HepG2 (cell line): ENCODE measurements at regions not wholly inside any gene's neighbourhood (a gene's known extent, or its start where the extent isn't known, plus 50 kb on each side); places are given as distances from the start of the nearest gene placed in this dataset.
"Not testable (repeated sequence)": the region's sequence is repeated elsewhere in the genome, so short reads cannot be mapped to it uniquely, and the experiment has no call there.

Experiments
- ATAC-seq: fragments of 200-7000 bp; cut with Tn5 transposase; 3 replicates; pipeline ENCODE4 v1.9.1; 2020; ENCODE audit warnings: mild to moderate bottlenecking, moderate library complexity
- BruUV-seq: library from RNA; stranded (reverse); fragments of 400-500 nt; replicated peaks from 2 replicates; lab custom pipeline; 2021; lab: Mats Ljungman, UMichigan
- CTCF ChIA-PET: fragments of 300-600 bp; formaldehyde crosslinking; extraction: SDS; loops from one replicate; lab custom pipeline; 2021; ENCODE audit warnings: low total read pairs, inconsistent platforms, low intra/inter-chr PET ratio; lab: Yijun Ruan, JAX
- POLR2A ChIA-PET: fragments of 350-600 bp; sonication (Branson Sonifier 250); formaldehyde crosslinking; loops from one replicate; lab custom pipeline; 2020; ENCODE audit warnings: antibody characterized with exemption, inconsistent platforms; lab: Yijun Ruan, JAX
- DNase-seq: peaks from one replicate; pipeline ENCODE4 v3.0.0-alpha.2; 2015; ENCODE audit warnings: low spot score
- FAIRE-seq: peaks from 3 replicates; lab custom pipeline; 2011; peaks lifted over from hg19 to GRCh38; lab: Jason Lieb, UNC
- H2AFZ ChIP-seq: one replicate; pipeline ENCODE4 v1.6.1; 2011; ENCODE audit warnings: low read length, inconsistent platforms
- H3K27ac ChIP-seq: fragments of 300-600 bp; 3 replicates; pipeline ENCODE4 v1.8.0; 2011; ENCODE audit warnings: mixed run types, mild to moderate bottlenecking, mixed read lengths, low read length, inconsistent platforms; ENCODE audit not compliant: insufficient read depth; ENCODE audit errors: extremely low read length
- H3K27me3 ChIP-seq, 2 experiments: fragments of 200-600 bp in 1 of 2; 2 replicates in 1 of 2; 3 replicates in 1 of 2; pipeline versions ENCODE4 v1.6.0 to v1.8.0; 2011; ENCODE audit warnings: low read length in 2 of 2, mild to moderate bottlenecking in 2 of 2, moderate library complexity in 2 of 2, inconsistent platforms in 1 of 2; ENCODE audit not compliant: insufficient read depth in 2 of 2, control insufficient read depth in 1 of 2
- H3K36me3 ChIP-seq, 2 experiments: fragments of 200-600 bp in 1 of 2; replicated peaks in 1 of 2; 2 replicates in 1 of 2; 3 replicates in 1 of 2; pipeline versions ENCODE4 v1.5.1 to v1.8.0; 2011; ENCODE audit warnings: low read length in 2 of 2, inconsistent platforms in 1 of 2; ENCODE audit not compliant: insufficient read depth in 2 of 2, control insufficient read depth in 1 of 2
- H3K4me1 ChIP-seq: 2 replicates; pipeline ENCODE4 v1.5.1; 2012; ENCODE audit warnings: low read length, inconsistent platforms; ENCODE audit not compliant: insufficient read depth
- H3K4me2 ChIP-seq: 2 replicates; pipeline ENCODE4 v1.6.0; 2011; ENCODE audit warnings: low read depth, low read length, inconsistent platforms
- H3K4me3 ChIP-seq, 3 experiments: fragments of 200-600 bp in 1 of 3; sonication (generic), shearing (Covaris generic) in 1 of 3; replicated peaks in 1 of 3; 2 replicates each; pipeline ENCODE4 v1.5.1; 2011 to 2016; ENCODE audit warnings: low read length in 3 of 3, inconsistent platforms in 2 of 3, low read depth in 2 of 3, mild to moderate bottlenecking in 2 of 3, control low read depth in 1 of 3, mixed read lengths in 1 of 3; ENCODE audit not compliant: insufficient read depth in 1 of 3
- H3K79me2 ChIP-seq: one replicate; pipeline ENCODE4 v1.6.1; 2011; ENCODE audit warnings: low read length, inconsistent platforms; ENCODE audit not compliant: insufficient read depth
- H3K9ac ChIP-seq: 2 replicates; pipeline ENCODE4 v1.6.0; 2011; ENCODE audit warnings: mild to moderate bottlenecking, low read depth, low read length, inconsistent platforms; ENCODE audit not compliant: insufficient read depth
- H3K9me3 ChIP-seq: 2 replicates; pipeline ENCODE4 v1.5.1; 2012; ENCODE audit warnings: mild to moderate bottlenecking, low read length
- H4K20me1 ChIP-seq: 2 replicates; pipeline ENCODE4 v1.6.0; 2011; ENCODE audit warnings: inconsistent platforms, mild to moderate bottlenecking, low read length, moderate library complexity; ENCODE audit not compliant: insufficient read depth
- SPEN ChIP-seq: sonication (generic); formaldehyde crosslinking; IDR thresholded peaks from 2 replicates; pipeline ENCODE4 v1.5.1; 2020; ENCODE audit warnings: low read depth, mild to moderate bottlenecking, missing genetic modification reagents
- ZNF350 ChIP-seq: sonication (generic); formaldehyde crosslinking; IDR thresholded peaks from 2 replicates; pipeline ENCODE4 v1.4.0; 2020; ENCODE audit warnings: mild to moderate bottlenecking, low read depth, missing genetic modification reagents, borderline replicate concordance
- ZNF414 ChIP-seq: sonication (generic); formaldehyde crosslinking; IDR thresholded peaks from 2 replicates; pipeline ENCODE4 v1.5.0; 2020; ENCODE audit warnings: missing genetic modification reagents
- ZNF572 ChIP-seq: sonication (generic); formaldehyde crosslinking; IDR thresholded peaks from 2 replicates; pipeline ENCODE4 v1.5.1; 2020; ENCODE audit warnings: mild to moderate bottlenecking, missing genetic modification reagents
- WGBS: methylation state at CpG from one replicate; pipeline ENCODE4 v1.1.6; 2017; ENCODE audit warnings: low lambda C conversion rate; 5-methylcytosine and 5-hydroxymethylcytosine counted together
- in situ Hi-C: cut with HindIII; loops from 2 replicates; pipeline ENCODE4 v1.10.0; 2017; ENCODE audit warnings: low pct_unique_long_range_greater_than_20kb; ENCODE audit not compliant: extremely low pct_ligation_motif_present
- intact Hi-C: fragments of 100-400 bp; cut with micrococcal nuclease; formaldehyde crosslinking; loops from one replicate; pipeline ENCODE4 v1.10.0; 2022; ENCODE audit not compliant: unreplicated experiment

DNA sequence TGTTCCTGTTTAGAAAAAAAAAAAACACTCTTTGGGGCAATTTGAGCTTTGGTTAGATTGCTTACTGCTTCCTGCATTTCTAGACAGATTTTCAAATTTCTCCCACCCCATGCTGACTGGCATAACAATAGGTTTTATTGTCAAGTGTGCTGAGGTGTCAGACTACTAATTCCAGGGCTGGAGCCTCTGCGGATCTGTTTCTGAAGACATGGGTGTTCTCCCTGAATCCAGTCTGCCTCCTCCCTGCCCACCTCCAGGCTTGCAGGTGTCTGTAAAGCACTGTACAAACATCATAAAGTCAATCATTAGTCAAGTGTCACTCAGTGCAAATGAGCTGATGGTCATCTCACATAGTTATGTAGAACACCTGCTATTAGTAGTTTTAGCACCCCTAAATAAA is 292.4 kb downstream of the GATA3 start:
- 0% methylated on average over 1 of the region's 1 CpG for WGBS
- ChIA-PET POLR2A (no interaction called here), CTCF (no interaction called here)
- H3K27ac ChIP-seq: no peak overlapping the region
- H3K9me3 ChIP-seq: no peaks in the 10 kb centered on the region
- H3K4me2 ChIP-seq: no peak overlapping the region
- H4K20me1 ChIP-seq: no peaks in the 10 kb centered on the region
- no peak for TF ChIP-seq ZNF414 (CRISPR knock-in tag)
- no peak for TF ChIP-seq ZNF350
- TF ChIP-seq SPEN (CRISPR knock-in tag): no peak
- no peak for TF ChIP-seq ZNF572 (CRISPR knock-in tag)
- no peak overlapping the region for H3K4me3 ChIP-seq
- H3K9ac ChIP-seq: no peak overlapping the region
- H3K27me3 ChIP-seq: 0 out of 5 replicates have a peak, but pooled peaks cover 0 to 7% of the 10 kb centered on the region in 2 experiments
- no peak for FAIRE-seq
- in situ Hi-C loops: no loop called here
- intact Hi-C loops: no loop called here
- no peaks in the 10 kb centered on the region for H3K36me3 ChIP-seq
- H3K4me1 ChIP-seq: no peaks in the 10 kb centered on the region
- no peak for DNase-seq
- BruUV-seq: no TSS peak
- ATAC-seq: no peak
- no peaks in the 10 kb centered on the region for H3K79me2 ChIP-seq
- H2AFZ ChIP-seq: no peak overlapping the region

- H3K9me3 ChIP-seq, DNase-seq, CTCF ChIA-PET, H4K20me1 ChIP-seq, H3K27me3 ChIP-seq, H3K4me1 ChIP-seq, H3K27ac ChIP-seq, H3K4me2 ChIP-seq, H2AFZ ChIP-seq, ATAC-seq, POLR2A ChIA-PET, FAIRE-seq, H3K4me3 ChIP-seq, BruUV-seq, H3K79me2 ChIP-seq, intact Hi-C loops, H3K36me3 ChIP-seq, H3K9ac ChIP-seq, in situ Hi-C loops: not testable (repeated sequence)
- 46% methylated on average over 4 of the region's 4 CpGs for WGBS
Observed at GRCh38 chr10:8347614-8348013, 293.1 kb downstream of the GATA3 start.
